ENCODE measurements at regions not wholly inside any gene's neighbourhood (a gene's known extent, or its start where the extent isn't known, plus 50 kb on each side); places are given as distances from the start of the nearest gene placed in this dataset.

DNA sequence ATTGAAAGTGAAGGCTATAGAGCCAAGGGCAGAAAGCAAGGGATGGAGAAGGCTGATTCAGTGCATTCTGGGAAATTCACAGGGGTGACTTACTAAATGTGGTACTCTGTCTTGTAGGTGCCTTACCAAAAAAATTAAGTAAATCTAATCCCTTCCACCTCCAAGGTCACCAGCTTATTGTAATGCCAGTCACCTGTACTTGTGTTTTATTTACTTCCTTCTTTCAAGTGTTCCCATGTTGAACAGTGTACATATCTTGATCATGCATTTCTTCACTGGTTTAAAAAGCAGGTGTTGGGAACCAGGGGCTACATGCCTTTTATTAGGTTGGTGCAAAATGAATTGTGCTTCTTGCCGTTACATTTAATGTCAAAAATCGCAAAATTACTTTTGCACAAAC lies 137.0 kb upstream of the ARHGAP28 start:
- ATAC-seq: peak; percentile 60
- Histone ChIP-seq H3K4me3 (no peak overlapping the region), H3K9me3 (no peaks in the 10 kb centered on the region), H3K4me1 (no peaks in the 10 kb centered on the region), H3K27me3 (no peaks in the 10 kb centered on the region), H3K27ac (no peak overlapping the region), H3K36me3 (no peaks in the 10 kb centered on the region)
- intact Hi-C loops (cut with DNase I): no loop called here
- DNase-seq: no peak
- no peak for TF ChIP-seq CTCF (IDR thresholded peaks at IDR 0.05)

DNA sequence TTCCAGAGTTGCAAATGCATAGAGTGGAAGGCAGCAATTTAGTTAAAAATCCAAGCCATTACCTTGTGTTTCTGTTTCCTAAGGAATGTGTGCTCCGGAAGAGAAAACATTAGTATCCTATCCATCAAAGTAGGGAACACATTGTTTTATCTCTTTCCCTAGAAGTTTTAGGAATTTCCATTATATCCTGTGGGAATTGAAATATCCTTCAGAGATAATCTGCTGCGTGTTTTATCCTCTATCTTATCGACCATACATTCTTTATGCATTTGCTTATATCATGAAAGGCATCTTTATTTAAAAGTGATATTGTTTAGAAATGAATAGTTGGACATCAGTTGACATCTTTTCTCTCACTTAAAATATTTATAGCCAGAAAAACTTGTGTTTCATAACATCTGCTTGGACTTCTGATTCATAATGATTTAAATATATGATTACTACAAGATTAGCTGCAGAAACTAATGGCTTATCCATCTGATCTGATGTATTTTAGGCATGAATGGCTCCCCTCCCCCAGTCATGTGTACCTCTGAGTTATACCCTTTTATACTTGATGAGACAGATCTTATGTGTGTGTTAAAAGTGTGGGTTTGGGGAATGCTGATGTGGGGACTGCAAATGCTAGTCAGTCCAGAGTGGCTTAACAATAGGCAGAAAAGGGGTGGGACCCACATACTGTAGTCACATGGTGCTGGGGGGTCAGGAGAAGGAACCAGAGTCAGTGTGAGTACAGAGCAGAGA lies 136.2 kb upstream of the ARHGAP28 start:
- DNase-seq (no peak), ATAC-seq (no peak)
- no peaks in the 10 kb centered on the region for H3K36me3 ChIP-seq
- no peaks in the 10 kb centered on the region for H3K9me3 ChIP-seq
- intact Hi-C loops (cut with DNase I): no loop called here
- no peak overlapping the region for H3K27ac ChIP-seq
- no peak overlapping the region for H3K4me3 ChIP-seq
- H3K27me3 ChIP-seq: no peaks in the 10 kb centered on the region
- no peaks in the 10 kb centered on the region for H3K4me1 ChIP-seq
- no peak for TF ChIP-seq CTCF (IDR thresholded peaks at IDR 0.05)

DNA sequence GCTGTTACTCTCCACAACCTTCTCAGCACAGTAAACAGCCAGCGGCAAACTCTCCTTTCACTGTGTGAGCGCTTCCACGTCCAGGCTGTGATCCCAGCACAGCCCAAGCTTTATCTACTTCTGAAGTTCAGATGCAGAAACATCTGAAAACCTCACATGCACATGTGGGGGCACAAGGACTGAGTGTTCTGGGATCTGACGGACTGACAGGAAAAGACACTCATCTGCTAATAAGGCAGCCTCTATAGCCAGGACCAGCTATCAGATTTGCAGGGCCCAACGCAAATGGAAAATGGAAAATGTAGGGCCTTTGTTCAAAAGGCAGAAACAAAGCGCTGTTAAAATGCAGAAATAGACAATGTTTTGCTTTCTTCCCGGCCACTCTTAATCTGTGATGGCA lies 133.8 kb upstream of the ARHGAP28 start:
- H3K4me3 ChIP-seq: no peak overlapping the region
- H3K27ac ChIP-seq: no peak overlapping the region
- intact Hi-C loops (cut with DNase I): no loop called here

GRCh38 chr18:6598657-6599056 lies 130.9 kb upstream of the ARHGAP28 start:
- H3K27ac ChIP-seq: no peak overlapping the region
- H3K27me3 ChIP-seq: no peaks in the 10 kb centered on the region
- intact Hi-C loops (cut with DNase I): no loop called here
- H3K4me3 ChIP-seq: no peak overlapping the region
- no peak for TF ChIP-seq CTCF (IDR thresholded peaks at IDR 0.05)
- no peaks in the 10 kb centered on the region for H3K9me3 ChIP-seq
- ATAC-seq (no peak), DNase-seq (no peak)
- H3K36me3 ChIP-seq: no peaks in the 10 kb centered on the region
- no peaks in the 10 kb centered on the region for H3K4me1 ChIP-seq

More for the DNA sequence above, 133.8 kb upstream of the ARHGAP28 start:
- no peaks in the 10 kb centered on the region for H3K4me1 ChIP-seq
- no peak for TF ChIP-seq CTCF (IDR thresholded peaks at IDR 0.05)
- H3K36me3 ChIP-seq: no peaks in the 10 kb centered on the region
- no peaks in the 10 kb centered on the region for H3K9me3 ChIP-seq
- H3K27me3 ChIP-seq: no peaks in the 10 kb centered on the region
- DNase-seq (no peak), ATAC-seq (no peak)

- no peaks in the 10 kb centered on the region for H3K27me3 ChIP-seq
- no peak overlapping the region for H3K4me3 ChIP-seq
- H3K9me3 ChIP-seq: no peaks in the 10 kb centered on the region
- no peak overlapping the region for H3K27ac ChIP-seq
- intact Hi-C loops (cut with DNase I): no loop called here
- ATAC-seq: no peak
- no peak for TF ChIP-seq CTCF (IDR thresholded peaks at IDR 0.05)
- peaks cover 4% of the 10 kb centered on the region for H3K4me1 ChIP-seq
- no peak for DNase-seq
- H3K36me3 ChIP-seq: no peaks in the 10 kb centered on the region
Measured at GRCh38 chr18:6600667-6601167, 128.8 kb upstream of the ARHGAP28 start.
